IMR-90 (cell line): ENCODE measurements at regions not wholly inside any gene's neighbourhood (a gene's known extent, or its start where the extent isn't known, plus 50 kb on each side); places are given as distances from the start of the nearest gene placed in this dataset.
A peak's percentile ranks its signal among the peaks of the same experiment; 100 is the strongest.

Experiments
- ATAC-seq: fragments of 200-7000 bp; cut with Tn5 transposase; 2 replicates; pipeline ENCODE4 v1.9.1; 2020; ENCODE audit warnings: low read depth, mild to moderate bottlenecking, moderate library complexity
- BruUV-seq: library from RNA; stranded (reverse); fragments of 400-500 nt; replicated peaks from 2 replicates; lab custom pipeline; 2021; lab: Mats Ljungman, UMichigan
- CTCF ChIA-PET: fragments of 300-600 bp; formaldehyde crosslinking; extraction: SDS; loops from one replicate; lab custom pipeline; 2021; ENCODE audit warnings: antibody characterized with exemption; lab: Yijun Ruan, JAX
- POLR2A ChIA-PET: fragments of 300-600 bp; sonication (Branson Sonifier 250); formaldehyde crosslinking; loops from one replicate; lab custom pipeline; 2022; ENCODE audit warnings: antibody characterized with exemption; ENCODE audit not compliant: unreplicated experiment; lab: Charles Lee
- DNase-seq: peaks from one replicate; pipeline ENCODE4 v3.0.0; 2013
- H2AFZ ChIP-seq: replicated peaks from 2 replicates; pipeline ENCODE3; 2013; ENCODE audit warnings: low read length, mild to moderate bottlenecking; ENCODE audit not compliant: poor library complexity
- H2AK5ac ChIP-seq: 2 replicates; pipeline ENCODE4 v1.6.1; 2013; ENCODE audit warnings: low read depth, low read length, inconsistent platforms
- H2AK9ac ChIP-seq: replicated peaks from 2 replicates; pipeline ENCODE3; 2013; ENCODE audit warnings: mild to moderate bottlenecking, low read depth, low read length, moderate library complexity; ENCODE audit not compliant: poor library complexity
- H2BK120ac ChIP-seq: 2 replicates; pipeline ENCODE4 v1.6.1; 2013; ENCODE audit warnings: low read depth, low read length, inconsistent platforms
- H2BK15ac ChIP-seq: 3 replicates; pipeline ENCODE4 v1.6.1; 2013; ENCODE audit warnings: low read depth, low read length, inconsistent platforms
- H2BK20ac ChIP-seq: 2 replicates; pipeline ENCODE4 v1.6.1; 2013; ENCODE audit warnings: low read depth, mild to moderate bottlenecking, inconsistent platforms, low read length, moderate library complexity
- H2BK5ac ChIP-seq: 2 replicates; pipeline ENCODE4 v1.6.1; 2013; ENCODE audit warnings: mild to moderate bottlenecking, low read depth, low read length, inconsistent platforms; ENCODE audit not compliant: poor library complexity, severe bottlenecking
- H3K14ac ChIP-seq: replicated peaks from 2 replicates; pipeline ENCODE4 v1.6.1; 2013; ENCODE audit warnings: low read depth, low read length, inconsistent platforms
- H3K18ac ChIP-seq: 2 replicates; pipeline ENCODE4 v1.6.1; 2013; ENCODE audit warnings: low read depth, low read length, control low read depth
- H3K23ac ChIP-seq: 2 replicates; pipeline ENCODE4 v1.6.1; 2013; ENCODE audit warnings: low read depth, low read length, inconsistent platforms
- H3K27ac ChIP-seq: 2 replicates; pipeline ENCODE4 v1.5.1; 2013; ENCODE audit warnings: mild to moderate bottlenecking, control low read depth, low read length; ENCODE audit not compliant: insufficient read depth
- H3K27me3 ChIP-seq: 2 replicates; pipeline ENCODE4 v1.6.1; 2013; ENCODE audit warnings: low read length; ENCODE audit not compliant: control insufficient read depth, insufficient read depth
- H3K36me3 ChIP-seq: 2 replicates; pipeline ENCODE4 v1.6.1; 2013; ENCODE audit warnings: low read length, mixed read lengths; ENCODE audit not compliant: control insufficient read depth, insufficient read depth
- H3K4ac ChIP-seq: 2 replicates; pipeline ENCODE4 v1.6.1; 2013; ENCODE audit warnings: low read depth, low read length, inconsistent platforms
- H3K4me1 ChIP-seq: 2 replicates; pipeline ENCODE4 v1.6.1; 2013; ENCODE audit warnings: low read length, mixed read lengths; ENCODE audit not compliant: control insufficient read depth, insufficient read depth
- H3K4me2 ChIP-seq: 2 replicates; pipeline ENCODE4 v1.6.1; 2013; ENCODE audit warnings: low read depth, mild to moderate bottlenecking, control low read depth, low read length, moderate library complexity
- H3K4me3 ChIP-seq: 2 replicates; pipeline ENCODE4 v1.5.1; 2013; ENCODE audit warnings: low read depth, mild to moderate bottlenecking, control low read depth, low read length, moderate library complexity; ENCODE audit not compliant: insufficient read depth
- H3K56ac ChIP-seq: 2 replicates; pipeline ENCODE4 v1.6.1; 2013; ENCODE audit warnings: low read length, inconsistent platforms; ENCODE audit not compliant: insufficient read depth; ENCODE audit errors: extremely low read depth
- H3K79me1 ChIP-seq, 2 experiments: 2 replicates each; pipeline ENCODE4 v1.6.1; 2013; ENCODE audit warnings: low read length in 2 of 2, inconsistent platforms in 1 of 2, low read depth in 1 of 2
- H3K9ac ChIP-seq: 2 replicates; pipeline ENCODE4 v1.6.1; 2013; ENCODE audit warnings: low read depth, low read length, control low read depth
- H3K9me1 ChIP-seq: 2 replicates; pipeline ENCODE4 v1.6.1; 2013; ENCODE audit warnings: low read length, inconsistent platforms; ENCODE audit not compliant: insufficient read depth
- H3K9me3 ChIP-seq: 2 replicates; pipeline ENCODE4 v1.6.1; 2013; ENCODE audit warnings: low read length; ENCODE audit not compliant: control insufficient read depth, insufficient read depth
- H4K20me1 ChIP-seq: 2 replicates; pipeline ENCODE4 v1.6.1; 2013; ENCODE audit warnings: low read length, inconsistent platforms; ENCODE audit not compliant: insufficient read depth
- H4K5ac ChIP-seq: 2 replicates; pipeline ENCODE4 v1.6.1; 2013; ENCODE audit warnings: mild to moderate bottlenecking, low read depth, low read length, control low read depth
- H4K8ac ChIP-seq, 2 experiments: 2 replicates each; pipeline ENCODE4 v1.6.1; 2013; ENCODE audit warnings: low read depth in 2 of 2, low read length in 2 of 2, control low read depth in 1 of 2, inconsistent platforms in 1 of 2
- H4K91ac ChIP-seq: 2 replicates; pipeline ENCODE4 v1.6.1; 2013; ENCODE audit warnings: low read depth, low read length, inconsistent platforms; ENCODE audit not compliant: insufficient read depth
- FOS ChIP-seq: fragments of 150-350 bp; IDR thresholded peaks from 2 replicates; pipeline ENCODE4 v1.6.1; 2016; ENCODE audit warnings: low read depth, low read length
- RAD21 ChIP-seq: IDR thresholded peaks from 2 replicates; pipeline ENCODE4 v1.6.1; 2012; ENCODE audit warnings: low read length, improper control_type of control experiment
- WGBS, 2 experiments: methylation state at CpG; one replicate each; pipeline versions ENCODE4 v1.1.5 to v1.1.7; 2013; ENCODE audit warnings: missing lambda C conversion rate in 2 of 2; ENCODE audit not compliant: insufficient read length in 1 of 2; ENCODE audit errors: extremely low coverage in 2 of 2; 5-methylcytosine and 5-hydroxymethylcytosine counted together
- dilution Hi-C: fragments of 300-500 bp; cut with HindIII; formaldehyde crosslinking; loops from one replicate; pipeline ENCODE4 v1.14.3; 2018; ENCODE audit warnings: low sequenced_read_pairs; ENCODE audit not compliant: unreplicated experiment
- in situ Hi-C: fragments of 300-500 bp; cut with MboI; formaldehyde crosslinking; loops from 3 replicates; pipeline ENCODE4 v1.14.3; 2019; ENCODE audit warnings: low sequenced_read_pairs, inconsistent platforms, mixed read lengths
- intact Hi-C: fragments of 100-400 bp; cut with micrococcal nuclease; formaldehyde crosslinking; loops from 2 replicates; pipeline ENCODE4 v1.10.0; 2022

DNA sequence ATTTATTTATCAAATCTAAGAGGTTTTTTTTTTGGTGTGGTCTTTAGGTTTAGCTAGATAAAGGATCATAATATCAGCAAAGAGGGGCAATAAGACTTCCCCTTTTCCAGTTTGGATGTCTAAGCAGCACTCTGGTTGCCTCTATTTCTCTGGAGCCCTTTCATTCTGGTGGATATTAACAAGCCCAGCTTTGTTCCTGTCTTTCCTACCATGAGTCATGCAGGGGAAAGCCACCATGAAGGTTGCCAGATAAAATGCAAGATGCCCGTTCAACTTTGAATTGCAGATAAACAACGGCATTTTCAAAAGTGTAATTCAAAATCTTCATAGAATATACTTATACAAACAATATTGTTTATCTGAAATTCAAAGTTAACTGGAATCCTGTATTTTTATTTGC lies 143.6 kb downstream of the ADAMTS15 start:
- Histone ChIP-seq H2AK9ac (no peak overlapping the region), H3K36me3 (no peaks in the 10 kb centered on the region), H3K27me3 (peaks cover 2% of the 10 kb centered on the region; the same call in 1 of the 2 replicates), H2BK5ac (no peak overlapping the region), H2AK5ac (no peak overlapping the region), H4K8ac (no peak overlapping the region), H2BK20ac (no peak overlapping the region), H4K5ac (no peak overlapping the region), H3K4me2 (no peak overlapping the region), H3K14ac (no peak overlapping the region), H2AFZ (no peak overlapping the region), H3K79me1 (no peaks in the 10 kb centered on the region), H2BK120ac (no peak overlapping the region), H3K9ac (no peak overlapping the region), H3K9me3 (peaks cover 3% of the 10 kb centered on the region; the same call in 1 of the 2 replicates), H3K23ac (no peak overlapping the region), H3K56ac (no peak overlapping the region), H3K4me1 (no peaks in the 10 kb centered on the region), H3K4ac (no peak overlapping the region), H3K9me1 (no peaks in the 10 kb centered on the region), H2BK15ac (no peak overlapping the region), H3K18ac (no peak overlapping the region), H4K91ac (no peak overlapping the region), H3K27ac (no peak overlapping the region), H3K4me3 (no peak overlapping the region), H4K20me1 (no peaks in the 10 kb centered on the region)
- ChIA-PET CTCF (no interaction called here), POLR2A (no interaction called here)
- in situ Hi-C loops (no loop called here), dilution Hi-C loops (no loop called here), intact Hi-C loops (no loop called here)
- ATAC-seq (peak; percentile 44), DNase-seq (peak; percentile 57)
- WGBS, 2 experiments, result no CpG with 5 or more reads among the region's 2 CpGs
- BruUV-seq, result no TSS peak
- TF ChIP-seq FOS (0 out of 2 replicates have a peak, but pooled peaks have one; percentile 40), RAD21 (no peak)
